HG03066 (cell line): ENCODE measurements at regions not wholly inside any gene's neighbourhood (a gene's known extent, or its start where the extent isn't known, plus 50 kb on each side); places are given as distances from the start of the nearest gene placed in this dataset.
"Not testable (repeated sequence)": the region's sequence is repeated elsewhere in the genome, so short reads cannot be mapped to it uniquely, and the experiment has no call there.

Experiments
- ATAC-seq: cut with Tn5 transposase; IDR thresholded peaks from one replicate; pipeline ENCODE4 v1.9.1; 2021; ENCODE audit warnings: low read depth; ENCODE audit not compliant: unreplicated experiment

DNA sequence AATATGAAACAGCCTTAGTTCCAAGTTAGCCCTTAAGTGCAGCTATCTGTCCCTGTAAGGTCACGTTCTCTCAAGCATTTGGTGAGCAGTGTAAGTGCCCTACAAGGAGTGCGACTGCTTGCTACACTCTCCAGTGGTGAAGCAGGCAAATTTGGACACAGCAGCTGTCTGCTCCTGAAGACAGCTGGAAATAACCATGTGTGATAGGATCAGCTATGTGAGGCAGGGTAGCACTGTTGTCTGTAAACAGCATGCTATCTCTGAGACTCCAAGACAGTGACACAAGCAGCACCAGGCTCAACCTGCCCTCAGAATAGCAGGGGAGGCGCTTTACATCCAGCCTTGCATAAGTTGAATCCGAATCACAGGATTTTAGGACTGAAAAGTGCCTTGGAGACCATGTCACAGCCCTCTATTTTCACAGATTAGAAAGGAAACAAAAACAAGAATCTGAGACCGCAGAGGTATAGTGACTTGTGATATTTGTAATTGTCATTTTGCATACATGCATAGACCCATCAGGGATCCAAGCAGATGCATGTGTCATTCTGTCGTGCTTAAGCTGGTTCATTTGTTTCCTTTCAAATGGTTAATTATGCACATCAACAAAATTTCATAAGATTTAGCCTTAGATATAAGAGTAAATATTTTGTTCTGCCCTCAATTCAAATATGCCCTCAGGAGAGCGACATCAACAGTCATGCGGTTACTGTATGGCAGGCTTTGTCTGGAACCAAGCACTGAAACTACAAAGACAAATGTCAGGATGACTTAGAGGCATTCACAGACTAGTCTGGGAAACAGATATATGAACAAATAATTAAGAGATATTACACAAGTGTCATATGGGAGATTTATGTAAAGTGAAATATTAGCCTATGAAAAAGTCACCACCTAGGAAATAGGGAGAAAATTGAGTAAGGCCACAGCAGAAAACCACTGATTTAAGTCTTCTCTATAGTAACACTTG, 134.9 kb upstream of the NRIP1 start:
- no peak for ATAC-seq

DNA sequence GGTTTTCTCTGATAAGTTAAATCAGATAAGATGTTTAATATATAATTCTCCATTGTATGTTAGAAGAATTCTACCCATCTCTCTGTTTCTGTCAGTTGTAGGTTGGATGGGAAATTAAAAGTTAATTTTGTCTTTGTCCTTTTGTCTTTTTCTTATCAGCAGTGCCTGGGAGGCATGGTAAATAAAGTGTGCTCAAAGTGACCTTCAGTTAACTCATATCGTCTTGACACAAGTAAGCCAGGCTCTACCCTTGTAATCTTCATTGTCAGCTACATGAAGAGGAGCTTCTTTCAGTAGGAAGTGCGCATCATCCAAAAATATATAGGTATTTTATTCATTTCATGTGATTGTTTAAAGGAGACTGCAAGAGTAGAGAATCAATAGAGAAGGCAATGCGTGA, 138.9 kb upstream of the NRIP1 start:
- ATAC-seq: no peak

DNA sequence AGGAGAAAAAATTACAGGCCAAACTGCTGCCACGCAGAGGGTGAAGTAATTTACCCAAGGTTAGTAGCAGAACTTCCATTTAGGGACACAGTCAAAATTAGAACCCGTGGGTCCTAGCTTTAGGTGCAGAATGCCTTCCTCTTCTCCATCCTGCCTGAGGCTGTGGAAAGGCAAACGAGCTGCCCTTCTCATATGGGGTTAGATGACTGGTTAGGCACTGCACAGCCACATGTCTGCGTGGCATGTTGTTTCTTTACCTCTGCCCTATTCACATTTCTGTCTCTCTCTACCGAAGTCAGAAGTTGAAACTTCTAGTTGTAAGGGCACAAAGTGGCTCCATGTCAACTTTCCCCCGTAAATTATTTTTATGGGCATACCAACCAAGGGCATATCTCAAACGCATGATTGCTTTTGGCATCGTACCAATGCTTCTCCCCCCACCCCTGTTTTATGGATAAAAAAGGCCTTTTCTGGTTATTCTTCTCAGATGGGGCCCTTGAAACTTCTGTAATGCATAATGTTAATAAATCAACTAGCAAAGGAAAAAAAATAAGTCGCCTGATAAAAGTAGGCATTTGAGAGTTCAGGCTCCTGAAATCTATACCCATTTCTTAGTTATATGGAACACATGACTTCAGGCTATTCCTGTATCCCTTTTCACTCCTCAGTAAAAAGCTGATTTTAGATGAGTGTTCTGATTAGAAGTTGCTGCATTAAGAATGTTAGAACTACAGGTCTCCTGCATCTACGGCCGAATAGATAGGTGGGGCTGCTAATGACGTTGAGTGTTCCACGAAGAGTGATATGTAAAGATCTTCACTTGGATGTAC, 139.6 kb upstream of the NRIP1 start:
- no peak for ATAC-seq

DNA sequence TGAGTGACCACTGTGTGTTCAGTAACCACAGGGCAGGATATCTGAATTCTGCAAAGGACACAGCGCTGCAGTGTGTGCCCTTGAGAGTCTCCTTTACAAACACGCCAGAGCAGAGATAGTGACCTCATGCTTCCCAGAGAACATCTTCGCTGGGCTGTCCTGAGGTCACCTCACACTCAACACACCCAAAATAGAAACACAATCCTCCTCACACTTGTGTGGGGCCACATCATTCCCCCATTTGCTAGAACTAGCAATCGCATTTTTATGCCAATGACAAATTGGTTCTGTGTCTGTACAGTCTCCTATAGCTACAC, 140.1 kb upstream of the NRIP1 start:
- no peak for ATAC-seq

DNA sequence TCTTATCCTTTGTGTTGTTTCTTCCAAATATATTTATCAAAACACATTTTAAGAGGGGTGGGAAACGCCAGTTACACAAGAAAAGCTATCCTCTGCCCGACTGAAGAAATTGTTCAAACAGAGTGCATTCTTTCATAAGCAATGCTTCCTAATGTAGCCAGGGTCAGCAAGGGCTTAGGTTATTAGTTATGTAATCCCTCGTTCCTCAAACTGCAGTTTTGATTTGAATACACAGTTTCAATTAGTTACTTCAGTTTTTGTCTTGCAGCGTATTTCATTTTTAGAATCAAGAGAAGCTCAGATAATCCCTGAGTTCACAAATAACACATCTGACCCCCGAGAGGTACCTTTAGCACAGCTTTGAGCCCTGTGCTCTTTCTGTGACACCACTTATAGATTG, 141.7 kb upstream of the NRIP1 start:
- ATAC-seq: peak; percentile 81

DNA sequence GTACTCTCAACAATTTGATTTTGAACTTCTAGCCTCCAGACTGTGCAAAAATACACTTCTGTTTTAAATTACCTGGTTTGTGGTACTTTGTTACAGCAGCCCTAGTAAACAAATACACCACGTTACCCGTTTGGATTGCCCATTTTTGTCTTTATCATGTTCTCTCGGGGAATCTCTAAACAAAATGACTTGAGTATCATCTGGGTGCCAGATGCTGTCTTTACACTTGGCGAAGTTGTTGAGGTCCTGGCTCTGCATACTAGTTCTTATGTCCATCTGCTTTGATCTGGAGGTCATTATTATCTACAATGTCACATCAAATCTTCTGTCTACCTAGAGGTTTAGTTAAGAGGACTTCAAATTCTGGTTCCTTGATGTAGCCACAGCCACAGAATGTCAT, 142.4 kb upstream of the NRIP1 start:
- no peak for ATAC-seq

DNA sequence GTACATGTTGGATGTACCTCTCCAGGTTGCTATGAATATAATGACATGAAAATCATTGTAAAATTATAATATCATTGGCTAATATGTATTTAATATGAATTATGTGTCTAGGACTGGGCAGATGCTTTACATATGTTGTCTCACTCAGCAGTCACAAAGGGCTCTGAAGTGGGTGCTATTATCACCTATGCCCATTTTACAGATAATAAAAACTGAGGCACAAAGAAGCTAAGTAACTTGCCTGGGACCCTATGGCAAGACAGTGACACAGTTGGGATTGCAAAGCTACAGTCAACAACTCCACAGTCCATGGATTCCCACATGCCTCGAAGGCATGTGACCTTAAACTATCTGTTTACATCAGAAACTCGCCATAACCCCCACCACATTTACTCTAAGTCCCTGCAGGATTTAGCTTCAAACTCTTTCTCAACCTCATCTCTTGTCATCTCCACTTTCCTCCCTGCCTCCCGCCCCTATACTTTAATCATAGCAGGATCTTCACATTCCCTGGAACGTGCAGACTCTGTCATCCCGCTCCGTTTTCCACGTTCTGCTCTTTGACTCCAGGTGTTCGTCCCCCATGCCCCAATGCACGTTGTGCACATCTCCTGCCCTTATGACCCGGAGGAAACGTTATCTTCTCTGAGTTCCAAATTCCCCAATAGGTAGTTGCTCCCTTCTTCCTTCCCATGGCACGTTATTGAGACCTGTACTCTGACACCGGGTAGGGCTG, 143.0 kb upstream of the NRIP1 start:
- ATAC-seq: no peak

DNA sequence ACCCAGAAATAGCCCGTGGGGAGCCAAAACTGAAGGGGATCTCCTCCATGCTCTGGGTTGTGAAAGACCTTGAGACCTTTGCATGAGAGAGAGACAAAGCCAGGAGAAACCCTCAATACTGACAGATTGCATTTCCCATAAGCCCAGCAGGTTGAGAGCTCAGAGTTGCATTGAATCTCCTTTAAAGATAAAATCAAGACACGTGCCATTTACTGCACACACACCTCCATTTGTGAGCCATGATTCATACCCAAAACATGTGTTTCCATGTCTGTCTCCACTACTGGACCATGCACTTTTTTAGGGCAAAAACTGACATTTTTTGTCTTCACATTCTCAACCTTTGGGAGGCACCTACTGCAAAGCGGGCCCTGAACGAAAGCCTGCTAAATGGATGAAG, 144.0 kb upstream of the NRIP1 start:
- ATAC-seq: no peak

DNA sequence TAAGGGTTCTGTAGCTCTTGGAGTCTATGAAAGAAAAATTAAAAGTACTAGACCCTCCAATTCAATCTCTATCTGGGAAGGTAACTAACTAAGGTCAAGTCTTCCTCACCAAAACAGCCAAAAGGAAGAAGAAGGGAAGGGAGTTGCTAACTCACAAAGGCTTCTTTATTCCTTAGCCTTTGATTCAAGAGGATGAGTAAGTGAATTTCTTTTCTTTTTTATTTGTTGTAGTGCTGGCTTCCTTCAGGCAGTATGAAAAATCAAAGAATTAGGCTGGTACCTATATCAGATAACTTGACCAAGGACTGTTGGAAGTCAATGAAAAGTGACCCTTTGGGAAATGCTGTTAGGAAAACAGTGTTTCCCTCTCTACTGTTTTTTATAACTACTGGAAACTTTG, 144.4 kb upstream of the NRIP1 start:
- ATAC-seq: no peak

DNA sequence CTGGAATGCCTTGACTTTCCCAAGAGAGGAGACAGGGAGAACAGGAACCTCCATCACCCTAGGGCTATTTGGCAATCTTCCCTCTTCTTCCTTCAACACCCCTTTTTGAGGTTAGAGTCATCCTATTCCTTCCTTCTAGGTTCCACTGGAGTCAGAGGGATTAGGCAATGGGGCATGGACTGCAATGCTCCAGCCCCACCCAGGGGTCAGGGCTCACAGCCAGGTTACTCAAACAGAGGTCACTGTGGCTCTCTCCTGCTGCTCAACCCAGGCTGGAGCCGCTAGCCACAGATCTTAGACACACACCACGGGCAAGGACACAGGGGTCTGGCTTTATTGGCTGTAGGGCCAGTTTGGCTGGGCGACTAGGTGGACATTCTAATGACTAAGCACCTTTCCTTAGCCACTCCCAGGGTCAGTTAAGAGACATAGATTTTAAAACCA, 145.5 kb upstream of the NRIP1 start:
- ATAC-seq: no peak

DNA sequence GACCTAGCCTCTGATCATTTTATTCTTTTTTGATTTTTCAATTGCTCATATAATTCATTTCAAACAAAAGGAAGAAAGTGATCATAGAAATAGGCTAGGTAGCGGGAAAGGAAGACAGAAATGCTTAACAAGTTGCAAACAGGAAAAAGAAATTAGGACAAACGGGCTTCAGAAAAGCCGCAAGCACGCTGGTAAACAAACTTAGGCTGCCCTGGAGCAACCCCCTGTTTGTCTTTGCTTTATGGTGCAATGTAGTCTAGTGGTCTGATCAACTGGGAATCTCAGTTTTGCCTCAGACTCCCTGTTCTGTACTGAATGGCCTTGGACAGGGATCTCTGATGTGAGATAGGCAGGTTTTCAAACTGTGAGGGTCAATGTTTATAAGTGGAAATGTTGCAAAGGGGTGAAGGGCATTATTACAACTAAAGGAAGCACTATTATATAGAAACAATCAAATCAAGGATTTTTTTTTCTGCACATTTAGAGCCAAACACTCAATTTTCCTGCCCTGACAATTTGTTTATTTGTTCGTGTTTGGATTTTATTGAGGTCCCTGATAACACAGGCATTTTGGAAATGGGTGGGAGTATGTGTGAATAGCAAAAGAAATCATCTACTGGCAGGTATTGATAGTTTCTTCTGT, 146.8 kb upstream of the NRIP1 start:
- ATAC-seq: no peak

DNA sequence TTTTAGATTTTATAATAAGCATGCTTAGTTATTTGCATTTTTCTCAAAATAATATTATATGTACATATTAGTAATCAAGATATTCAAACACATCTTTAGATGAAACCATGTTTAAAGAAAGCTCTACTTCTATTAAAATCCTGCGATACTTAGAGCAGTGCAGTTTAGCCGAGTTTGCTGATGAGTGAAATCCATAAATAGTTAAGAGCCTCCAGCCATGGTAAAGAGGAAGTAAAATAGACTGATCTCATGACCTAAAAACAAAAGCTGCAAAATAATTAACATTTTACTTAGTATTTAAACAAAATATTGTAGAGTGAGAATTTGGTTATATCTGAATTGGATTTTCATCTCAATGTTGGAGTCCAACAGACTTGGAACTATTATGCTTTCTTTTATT, 147.4 kb upstream of the NRIP1 start:
- ATAC-seq: no peak

DNA sequence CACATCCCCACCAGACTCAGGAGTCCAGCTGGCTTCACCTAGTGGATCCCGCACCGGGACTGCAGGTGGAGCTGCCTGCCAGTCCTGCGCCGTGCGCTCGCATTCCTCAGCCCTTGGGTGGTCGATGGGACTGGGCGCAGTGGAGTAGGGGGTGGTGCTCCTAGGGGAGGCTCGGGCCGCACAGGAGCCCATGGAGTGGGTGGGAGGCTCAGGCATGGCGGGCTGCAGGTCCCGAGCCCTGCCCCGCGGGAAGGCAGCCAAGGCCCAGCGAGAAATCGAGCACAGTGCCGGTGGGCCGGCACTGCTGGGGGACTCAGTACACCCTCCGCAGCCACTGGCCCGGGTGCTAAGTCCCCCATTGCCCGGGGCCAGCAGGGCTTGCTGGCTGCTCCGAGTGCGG, 153.7 kb upstream of the NRIP1 start:
- ATAC-seq: not testable (repeated sequence)

DNA sequence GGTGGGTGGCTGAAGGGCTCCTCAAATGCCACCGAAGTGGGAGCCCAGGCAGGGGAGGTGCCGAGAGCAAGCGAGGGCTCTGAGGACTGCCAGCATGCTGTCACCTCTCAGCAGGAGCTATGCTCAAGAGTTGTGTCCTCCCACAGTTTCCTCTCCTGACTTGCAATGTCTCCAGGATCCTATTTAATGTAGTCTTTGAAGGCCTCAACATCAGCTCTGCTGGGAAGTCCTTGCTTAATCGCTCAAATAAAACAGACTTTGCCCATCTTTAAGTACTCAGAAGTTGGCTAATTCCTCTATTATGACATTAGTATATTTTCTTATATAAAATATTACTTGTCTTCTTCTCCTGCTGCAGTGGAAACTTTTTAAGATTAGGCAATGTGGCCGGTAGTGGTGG, 154.2 kb upstream of the NRIP1 start:
- ATAC-seq: no peak

DNA sequence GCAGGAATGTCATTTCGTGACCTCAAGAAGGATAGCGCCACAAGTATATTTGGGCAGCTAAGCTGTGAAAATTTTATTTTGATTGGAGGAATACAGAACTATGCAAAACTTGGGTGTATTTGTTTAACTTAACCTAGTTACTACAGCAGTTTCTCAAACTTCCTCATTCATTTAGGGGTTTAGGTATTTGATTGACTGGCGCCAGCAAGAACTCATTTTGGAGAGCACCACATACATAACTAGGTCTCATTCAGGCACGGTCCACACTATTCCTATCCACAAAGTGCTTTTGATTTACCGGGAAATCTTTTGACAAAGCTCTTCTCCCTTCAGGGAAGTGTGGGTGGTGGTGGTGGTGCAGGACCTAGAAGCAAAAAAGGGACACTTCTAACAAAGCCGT, 155.1 kb upstream of the NRIP1 start:
- ATAC-seq: no peak

DNA sequence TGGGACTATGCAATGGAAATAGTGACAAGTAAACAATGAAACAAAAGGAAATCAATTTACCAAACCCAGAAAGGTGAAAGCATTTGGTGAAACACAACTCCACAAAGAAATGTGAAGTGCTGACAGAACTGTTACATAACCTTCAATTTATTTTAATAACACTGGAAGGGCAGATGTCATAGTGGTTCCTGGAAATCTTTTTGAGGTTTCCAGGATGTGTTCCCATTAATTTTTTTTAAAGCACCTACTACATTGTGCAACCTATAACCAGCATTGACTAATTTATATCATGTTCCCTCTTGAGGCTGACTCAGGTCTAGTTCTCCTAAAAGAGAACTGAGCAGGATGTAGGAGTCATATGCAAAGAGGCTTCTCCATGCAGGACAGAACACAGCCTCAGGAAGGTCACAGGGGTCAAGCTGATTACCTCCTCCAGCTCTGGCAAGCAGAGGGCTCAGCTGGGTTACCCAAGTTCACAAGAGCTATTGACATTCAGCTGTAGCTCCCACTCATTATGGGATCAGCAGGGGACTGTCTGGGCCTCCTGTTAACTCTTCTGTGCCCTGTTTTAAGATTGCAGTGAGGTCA, 157.1 kb upstream of the NRIP1 start:
- no peak for ATAC-seq

DNA sequence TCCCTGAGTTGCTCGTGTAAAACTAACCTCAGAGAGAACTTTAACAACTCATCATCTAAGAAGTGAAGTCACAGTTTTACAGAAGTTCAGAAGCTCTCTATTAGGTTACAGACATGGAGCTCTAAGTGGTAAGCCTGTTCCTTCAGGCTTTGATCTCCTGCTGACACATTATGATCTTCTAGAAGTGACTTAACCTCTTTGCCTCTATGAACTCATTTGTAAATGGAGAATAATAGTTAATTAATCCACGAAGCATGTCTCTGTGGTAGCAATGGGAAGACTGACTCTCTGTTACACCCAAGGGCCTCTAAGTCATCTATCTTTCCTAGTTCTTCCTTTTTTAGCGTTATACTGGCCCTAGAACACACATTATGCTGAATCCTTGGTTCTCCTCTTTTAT, 157.9 kb upstream of the NRIP1 start:
- ATAC-seq: no peak

DNA sequence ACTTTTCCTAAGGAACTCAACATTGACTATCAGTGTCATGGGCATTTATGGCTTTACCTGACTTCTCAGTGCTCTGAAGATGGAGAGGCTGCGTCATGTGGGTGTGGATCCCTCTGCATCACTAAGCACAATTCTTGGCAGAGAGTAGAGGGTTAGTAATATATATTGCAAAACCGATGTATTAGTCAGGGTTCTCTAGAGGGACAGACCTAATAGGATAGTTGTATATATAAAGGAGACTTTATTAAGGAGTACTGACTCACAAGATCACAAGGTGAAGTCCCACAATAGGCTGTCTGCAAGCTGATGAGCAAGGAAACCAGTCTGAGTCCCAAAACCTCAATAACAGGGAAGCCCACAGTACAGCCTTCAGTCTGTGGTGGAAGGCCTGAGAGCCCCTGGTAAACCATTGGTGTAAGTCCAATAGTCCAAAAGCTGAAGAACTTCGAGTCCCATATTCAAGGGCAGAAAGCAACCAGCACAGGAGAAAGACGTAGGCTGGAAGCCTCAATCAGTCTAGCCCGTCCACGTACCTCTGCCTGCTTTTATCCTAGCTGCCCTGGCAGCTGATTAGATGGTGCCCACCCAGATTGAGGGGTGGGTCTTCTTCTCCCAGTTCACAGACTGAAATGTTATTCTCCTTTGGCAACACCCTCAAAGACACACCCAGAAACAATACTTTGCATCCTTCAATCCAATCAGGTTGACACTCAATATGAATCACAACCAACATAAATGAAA, 159.7 kb upstream of the NRIP1 start:
- ATAC-seq: no peak

DNA sequence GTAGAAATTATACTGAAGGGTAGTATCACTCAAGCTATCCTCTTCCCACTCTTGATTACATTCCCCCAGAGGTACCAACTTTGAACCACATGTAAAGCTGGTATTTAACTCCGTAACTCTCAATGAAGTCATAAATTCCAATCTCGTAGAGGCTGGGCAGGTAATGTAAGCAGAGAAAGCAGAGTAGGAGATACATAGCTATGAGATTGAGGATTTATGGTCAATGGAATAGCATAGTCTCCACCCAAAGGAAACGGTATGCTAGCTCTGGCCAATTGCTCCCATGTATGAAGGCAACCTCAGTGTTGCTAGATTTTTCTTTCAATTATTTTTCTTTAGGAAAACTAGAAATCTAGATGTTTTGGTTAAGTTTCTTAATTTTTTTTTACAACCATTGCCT, 163.1 kb upstream of the NRIP1 start:
- no peak for ATAC-seq

DNA sequence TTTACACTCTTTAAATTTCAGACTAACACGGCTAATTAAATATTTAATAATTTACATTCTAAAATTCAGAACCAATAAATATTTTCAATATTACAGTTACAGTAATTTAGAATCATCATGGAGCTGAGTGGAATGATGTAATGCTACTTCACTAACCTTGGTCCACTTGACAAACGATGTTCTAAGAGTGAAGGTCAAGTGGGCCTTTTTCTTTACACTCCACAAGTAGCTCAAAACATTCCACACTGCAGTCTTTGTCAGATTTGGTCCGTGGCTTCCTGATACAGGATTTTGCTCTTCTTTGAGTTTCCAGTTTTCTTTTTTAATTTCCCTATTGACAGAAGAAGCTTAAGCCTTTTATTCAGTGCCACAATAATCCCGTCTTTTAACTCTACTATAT, 164.6 kb upstream of the NRIP1 start:
- no peak for ATAC-seq
